ENCODE measurements at regions not wholly inside any gene's neighbourhood (a gene's known extent, or its start where the extent isn't known, plus 50 kb on each side); places are given as distances from the start of the nearest gene placed in this dataset.

DNA sequence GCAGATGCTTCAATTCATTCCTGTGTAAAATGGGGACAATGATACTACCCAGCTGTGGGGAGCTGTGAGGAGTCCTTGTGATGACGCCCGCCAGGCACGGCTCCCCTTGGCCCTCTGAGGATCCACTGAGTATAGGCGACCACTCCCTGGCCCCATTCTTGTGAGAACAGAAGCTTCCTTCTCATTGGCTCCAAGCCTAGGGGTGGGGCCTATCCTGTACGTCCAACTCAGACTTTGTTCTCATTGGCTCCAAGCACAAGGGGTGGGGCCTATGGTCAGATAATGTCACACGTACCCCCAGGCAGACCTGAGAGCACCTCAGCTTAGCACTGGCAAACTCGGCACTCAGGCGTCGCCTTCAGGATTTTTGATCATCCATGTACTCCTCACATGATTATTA is 232.9 kb upstream of the MVB12B start:
- TF ChIP-seq YY1 (IDR thresholded peaks at IDR 0.05; ENCODE audit: insufficient read depth, insufficient read length) (no peak), ZNF274 (IDR thresholded peaks at IDR 0.05; ENCODE audit: low read depth, low read length) (no peak), SUZ12 (IDR thresholded peaks at IDR 0.05; ENCODE audit: extremely low read depth, insufficient read depth, insufficient read length) (no peak)

Data from NT2/D1 (cell line).